C4-2B (cell line): ENCODE measurements at regions not wholly inside any gene's neighbourhood (a gene's known extent, or its start where the extent isn't known, plus 50 kb on each side); places are given as distances from the start of the nearest gene placed in this dataset.
"Not testable (repeated sequence)": the region's sequence is repeated elsewhere in the genome, so short reads cannot be mapped to it uniquely, and the experiment has no call there.

Source experiments
- CTCF ChIP-seq: fragments of 450-650 bp; conservative IDR thresholded peaks from 2 replicates; pipeline ENCODE4 v1.5.1; 2017; ENCODE audit warnings: mild to moderate bottlenecking
- ZFX ChIP-seq: fragments of 450-650 bp; IDR thresholded peaks from 2 replicates; pipeline ENCODE4 v1.6.1; 2017

GRCh38 chr14:105742904-105743701 is 216.7 kb downstream of the TMEM121 start:
- TF ChIP-seq CTCF, ZFX: not testable (repeated sequence)
